ENCODE measurements at regions not wholly inside any gene's neighbourhood (a gene's known extent, or its start where the extent isn't known, plus 50 kb on each side); places are given as distances from the start of the nearest gene placed in this dataset.

GRCh38 chr15:67895237-67895636, 55.4 kb upstream of the RNU6-1 start:
- TF ChIP-seq CTCF (conservative IDR thresholded peaks at IDR 0.05 in 1 of 2, IDR thresholded peaks at IDR 0.05 in 1 of 2; ENCODE audit: low read depth in 1 of 2, low read length in 2 of 2) (no peak), EZH2 (IDR thresholded peaks at IDR 0.05; ENCODE audit: low read length, missing control alignments) (no peak)

Data from fibroblast of lung (primary cell).